ENCODE measurements at regions not wholly inside any gene's neighbourhood (a gene's known extent, or its start where the extent isn't known, plus 50 kb on each side); places are given as distances from the start of the nearest gene placed in this dataset.

- TF ChIP-seq, protein P1, sequence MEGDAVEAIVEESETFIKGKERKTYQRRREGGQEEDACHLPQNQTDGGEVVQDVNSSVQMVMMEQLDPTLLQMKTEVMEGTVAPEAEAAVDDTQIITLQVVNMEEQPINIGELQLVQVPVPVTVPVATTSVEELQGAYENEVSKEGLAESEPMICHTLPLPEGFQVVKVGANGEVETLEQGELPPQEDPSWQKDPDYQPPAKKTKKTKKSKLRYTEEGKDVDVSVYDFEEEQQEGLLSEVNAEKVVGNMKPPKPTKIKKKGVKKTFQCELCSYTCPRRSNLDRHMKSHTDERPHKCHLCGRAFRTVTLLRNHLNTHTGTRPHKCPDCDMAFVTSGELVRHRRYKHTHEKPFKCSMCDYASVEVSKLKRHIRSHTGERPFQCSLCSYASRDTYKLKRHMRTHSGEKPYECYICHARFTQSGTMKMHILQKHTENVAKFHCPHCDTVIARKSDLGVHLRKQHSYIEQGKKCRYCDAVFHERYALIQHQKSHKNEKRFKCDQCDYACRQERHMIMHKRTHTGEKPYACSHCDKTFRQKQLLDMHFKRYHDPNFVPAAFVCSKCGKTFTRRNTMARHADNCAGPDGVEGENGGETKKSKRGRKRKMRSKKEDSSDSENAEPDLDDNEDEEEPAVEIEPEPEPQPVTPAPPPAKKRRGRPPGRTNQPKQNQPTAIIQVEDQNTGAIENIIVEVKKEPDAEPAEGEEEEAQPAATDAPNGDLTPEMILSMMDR (IDR thresholded peaks at IDR 0.05) = no peak
- no peak for TF ChIP-seq POLR2A (IDR thresholded peaks at IDR 0.05)
These were observed 435.2 kb upstream of the ZNF507 start for GRCh38 chr19:31910224-31910623.
